GM21723 (cell line): ENCODE measurements at regions not wholly inside any gene's neighbourhood (a gene's known extent, or its start where the extent isn't known, plus 50 kb on each side); places are given as distances from the start of the nearest gene placed in this dataset.
"Not testable (repeated sequence)": the region's sequence is repeated elsewhere in the genome, so short reads cannot be mapped to it uniquely, and the experiment has no call there.

Experiments
- ATAC-seq: cut with Tn5 transposase; IDR thresholded peaks from one replicate; pipeline ENCODE4 v1.9.1; 2021; ENCODE audit warnings: mild to moderate bottlenecking, moderate library complexity; ENCODE audit not compliant: unreplicated experiment

- no peak for ATAC-seq
These were observed 454.5 kb upstream of the NR5A2 start for GRCh38 chr1:199573047-199573446.

- no peak for ATAC-seq
These were observed 452.6 kb upstream of the NR5A2 start for GRCh38 chr1:199574950-199575349.

DNA sequence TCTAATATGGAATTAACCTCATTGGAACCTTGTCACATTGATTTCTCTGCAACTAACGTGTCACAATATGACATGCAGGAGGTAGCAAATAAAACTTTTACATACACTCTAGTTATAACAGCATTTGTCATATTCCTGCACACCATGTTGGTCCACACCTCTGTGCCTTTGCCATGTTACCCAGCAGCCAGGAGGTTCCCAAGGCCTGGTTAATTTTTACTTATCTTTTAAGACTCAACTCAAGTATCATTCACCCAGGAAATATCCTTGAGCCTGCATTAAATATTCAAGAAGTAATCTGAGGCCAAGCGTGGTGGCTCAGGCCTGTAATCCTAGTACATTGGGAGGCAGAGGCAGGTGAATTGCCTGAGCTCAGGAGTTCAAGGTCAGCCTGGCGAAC lies 447.2 kb upstream of the NR5A2 start:
- no peak for ATAC-seq

DNA sequence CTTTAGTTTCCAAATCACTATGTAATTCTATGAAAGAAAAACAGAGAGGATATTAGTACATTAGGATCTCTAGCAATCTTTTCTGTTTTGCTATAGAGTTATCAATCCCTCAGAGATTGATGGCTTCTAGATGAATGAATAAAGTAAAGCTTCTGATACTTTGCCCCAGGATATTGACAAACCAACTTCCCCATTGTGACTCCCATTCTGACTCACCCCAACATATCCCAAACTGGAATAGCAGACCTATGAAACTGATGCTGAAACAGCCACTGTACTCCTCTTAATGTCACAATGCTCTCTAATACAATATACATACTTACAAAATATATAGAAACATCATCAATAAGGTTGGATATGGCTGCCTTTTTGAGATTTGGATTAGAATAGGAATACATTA lies 442.1 kb upstream of the NR5A2 start:
- no peak for ATAC-seq

DNA sequence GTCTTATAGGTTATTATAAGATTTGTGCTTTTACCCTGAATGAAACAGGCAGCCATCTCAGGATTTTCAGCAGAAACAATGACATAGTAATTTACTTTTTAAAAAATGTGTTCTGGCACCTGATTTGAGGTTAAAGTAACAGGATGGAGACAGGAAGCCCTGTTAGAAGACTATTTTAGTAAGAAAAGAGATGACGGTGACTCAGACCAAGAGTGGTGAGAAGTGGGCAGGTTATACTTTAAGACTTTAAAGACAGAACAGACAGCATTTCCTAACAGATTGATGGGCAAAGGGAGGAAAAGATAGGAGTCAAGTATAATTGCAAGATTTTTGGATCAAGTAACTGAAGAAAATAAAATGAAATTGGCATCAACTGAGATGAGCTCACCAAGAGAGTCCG lies 436.8 kb upstream of the NR5A2 start:
- ATAC-seq = peak; percentile 92

- no peak for ATAC-seq
These were observed 436.0 kb upstream of the NR5A2 start for GRCh38 chr1:199591468-199591867.

GRCh38 chr1:199593475-199593874 lies 434.0 kb upstream of the NR5A2 start:
- no peak for ATAC-seq

DNA sequence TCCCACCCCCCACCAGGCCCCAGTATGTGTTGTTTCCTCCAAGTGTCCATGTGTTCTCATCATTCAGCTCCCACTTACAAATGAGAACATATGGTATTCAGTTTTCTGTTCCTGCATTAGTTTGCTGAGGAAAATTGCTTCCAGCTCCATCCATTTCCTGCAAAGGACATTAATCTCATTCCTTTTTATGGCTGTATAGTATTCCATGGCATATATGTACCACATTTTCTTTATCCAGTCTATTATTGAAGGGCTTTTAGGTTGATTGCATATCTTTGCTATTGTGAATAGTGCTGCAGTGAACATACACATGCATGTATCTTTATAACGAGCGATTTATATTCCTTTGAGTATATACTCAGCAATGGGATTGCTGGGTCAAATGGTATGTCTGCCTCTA lies 431.1 kb upstream of the NR5A2 start:
- ATAC-seq = not testable (repeated sequence)

DNA sequence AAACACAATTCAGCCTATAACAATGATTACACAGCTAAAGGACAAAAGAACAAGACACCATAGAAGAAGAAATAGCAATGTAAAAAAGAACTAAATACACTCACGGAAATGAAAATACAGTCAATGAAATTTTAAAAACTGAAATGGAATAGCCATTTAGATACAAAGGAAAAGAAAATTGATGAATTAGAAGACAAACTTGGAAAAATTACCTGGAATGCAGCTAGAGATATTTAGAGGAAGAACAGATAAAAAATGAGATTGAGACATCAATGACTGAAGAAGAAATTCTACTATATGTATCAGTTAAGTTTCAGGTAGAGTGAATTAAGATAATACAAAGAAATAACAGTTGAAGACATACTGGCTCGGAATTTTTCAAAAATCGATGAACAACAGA lies 430.4 kb upstream of the NR5A2 start:
- ATAC-seq = no peak

DNA sequence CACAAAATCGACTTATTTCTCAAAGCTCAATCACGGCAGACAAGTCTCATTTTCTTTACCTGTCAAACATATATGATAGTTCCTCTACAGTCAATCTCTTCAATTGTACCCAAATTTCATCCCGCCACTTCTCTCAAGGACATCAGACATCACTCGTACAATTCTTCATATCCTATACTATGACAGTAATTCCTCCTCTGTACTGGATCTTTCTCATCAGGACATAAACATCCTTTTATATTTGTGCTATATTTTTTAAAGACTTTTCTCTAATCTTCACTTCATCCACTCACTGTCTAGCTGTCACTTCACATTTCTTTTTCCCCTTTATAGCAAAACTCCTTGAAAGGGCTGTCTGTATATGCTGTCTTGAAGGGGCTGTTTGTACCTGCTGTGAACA lies 419.1 kb upstream of the NR5A2 start:
- ATAC-seq = no peak

DNA sequence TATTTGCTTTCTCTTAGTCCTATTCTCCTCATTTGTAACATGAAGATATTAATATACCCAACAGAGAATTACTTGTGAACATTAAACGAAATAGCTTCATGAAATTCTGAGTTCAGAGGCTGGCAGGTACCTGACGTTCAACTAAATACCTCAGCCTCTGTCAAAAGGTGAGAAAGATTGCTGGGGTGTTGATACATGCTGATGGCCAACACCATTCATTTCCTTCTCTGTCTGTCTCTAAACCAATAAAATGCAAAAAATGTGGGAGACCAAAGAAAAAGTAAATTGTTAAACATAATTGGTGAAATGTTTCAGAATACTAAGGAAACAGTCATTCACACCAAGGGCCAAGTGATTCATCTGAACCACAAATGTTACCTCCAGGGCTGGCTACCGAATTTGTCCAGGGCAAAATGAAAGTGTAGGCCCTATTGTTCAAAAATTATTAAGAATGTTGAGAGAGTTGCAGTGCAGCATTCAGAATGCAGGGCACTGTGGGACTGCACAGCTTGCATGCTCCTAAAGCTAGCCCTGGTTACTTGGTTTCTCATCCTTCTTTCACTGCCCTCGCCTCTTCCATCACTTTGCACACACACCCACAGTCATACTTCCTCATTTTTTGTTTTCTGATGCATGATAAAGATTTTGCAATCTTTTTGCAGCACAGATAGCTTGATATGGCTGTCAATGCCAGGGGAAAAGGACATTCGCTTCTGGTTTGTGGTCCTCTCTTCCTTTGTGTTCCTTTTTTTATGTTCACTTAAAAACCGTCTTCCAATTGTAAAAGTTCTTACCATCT lies 414.3 kb upstream of the NR5A2 start:
- ATAC-seq = no peak

GRCh38 chr1:199616947-199617346 lies 410.6 kb upstream of the NR5A2 start:
- no peak for ATAC-seq

DNA sequence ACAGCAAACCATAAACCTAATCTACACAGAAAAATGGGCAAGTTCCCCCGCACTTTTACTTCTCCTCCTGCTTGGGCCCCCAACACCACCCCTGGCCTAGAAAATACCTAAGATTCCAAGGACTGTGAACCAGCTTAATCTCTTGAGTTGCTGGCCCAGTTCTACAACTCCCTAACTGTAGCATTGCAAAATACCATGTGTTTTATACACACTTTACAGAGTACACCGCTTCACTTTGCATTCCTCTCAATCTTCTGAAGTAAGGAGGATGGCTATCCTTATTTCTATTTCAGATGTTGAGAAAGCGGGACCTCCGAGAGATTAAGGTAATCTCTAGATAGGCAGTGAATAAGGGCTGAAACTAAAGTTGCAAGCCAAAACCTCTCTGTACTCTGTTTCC lies 408.3 kb upstream of the NR5A2 start:
- no peak for ATAC-seq

GRCh38 chr1:199626228-199626627 lies 401.3 kb upstream of the NR5A2 start:
- not testable (repeated sequence) for ATAC-seq

- ATAC-seq = no peak
These were observed 397.9 kb upstream of the NR5A2 start for GRCh38 chr1:199629624-199630023.

DNA sequence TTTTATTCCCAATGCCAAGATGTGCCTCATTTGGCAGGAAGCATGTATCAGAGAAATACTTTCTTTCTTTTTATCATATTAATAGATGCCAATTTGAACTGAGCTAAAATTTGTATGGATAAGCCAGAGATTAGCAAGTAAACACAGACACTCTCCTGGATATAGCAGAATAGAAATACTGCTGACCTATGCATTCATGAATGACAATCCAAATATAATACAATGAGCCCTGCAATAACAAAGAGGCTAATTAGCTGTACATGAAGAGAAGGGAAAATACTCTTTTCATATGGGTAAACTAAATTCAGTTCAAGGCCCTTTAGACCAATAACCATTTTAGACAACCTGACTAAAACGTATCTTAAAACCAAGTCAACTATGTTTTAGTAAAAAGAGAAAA lies 388.1 kb upstream of the NR5A2 start:
- ATAC-seq = no peak

GRCh38 chr1:199641531-199641930 lies 386.0 kb upstream of the NR5A2 start:
- no peak for ATAC-seq

DNA sequence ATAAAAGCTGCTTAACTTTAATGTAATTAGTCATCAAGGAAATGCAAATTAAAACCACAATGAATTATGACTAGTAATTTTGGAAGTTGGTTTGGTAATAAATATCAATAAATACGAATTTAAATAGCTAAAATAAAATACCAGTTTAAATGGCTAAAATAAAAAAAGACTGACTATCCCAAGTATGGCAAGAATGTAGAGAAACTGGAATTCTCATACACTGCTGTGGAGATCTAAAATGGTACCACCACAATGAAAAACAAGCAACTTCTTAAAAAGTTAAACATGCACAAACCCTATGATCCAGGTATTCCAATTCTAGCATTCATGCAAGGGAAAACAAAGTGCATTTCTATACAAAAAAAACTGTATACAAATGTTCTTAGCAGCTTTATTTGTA lies 382.6 kb upstream of the NR5A2 start:
- ATAC-seq = no peak

- no peak for ATAC-seq
These were observed 380.7 kb upstream of the NR5A2 start for GRCh38 chr1:199646761-199647160.

DNA sequence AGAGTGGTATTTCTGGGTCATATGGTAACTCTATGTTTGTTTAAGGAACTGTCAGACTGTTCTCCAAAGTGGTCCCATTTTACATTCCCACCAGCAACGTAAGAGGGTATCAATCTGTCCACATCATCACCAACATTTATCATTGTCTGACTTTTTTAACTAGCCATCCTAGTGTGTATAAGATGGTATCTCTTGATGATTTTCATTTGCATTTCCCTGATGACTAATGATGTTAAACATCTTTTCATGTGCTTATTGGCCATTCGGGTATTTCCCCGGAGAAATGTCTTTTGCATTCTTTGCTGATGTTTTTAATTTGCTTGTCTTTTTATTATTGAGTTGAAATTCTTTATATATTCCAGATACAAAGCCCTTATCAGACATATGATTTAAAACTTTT lies 370.1 kb upstream of the NR5A2 start:
- no peak for ATAC-seq

DNA sequence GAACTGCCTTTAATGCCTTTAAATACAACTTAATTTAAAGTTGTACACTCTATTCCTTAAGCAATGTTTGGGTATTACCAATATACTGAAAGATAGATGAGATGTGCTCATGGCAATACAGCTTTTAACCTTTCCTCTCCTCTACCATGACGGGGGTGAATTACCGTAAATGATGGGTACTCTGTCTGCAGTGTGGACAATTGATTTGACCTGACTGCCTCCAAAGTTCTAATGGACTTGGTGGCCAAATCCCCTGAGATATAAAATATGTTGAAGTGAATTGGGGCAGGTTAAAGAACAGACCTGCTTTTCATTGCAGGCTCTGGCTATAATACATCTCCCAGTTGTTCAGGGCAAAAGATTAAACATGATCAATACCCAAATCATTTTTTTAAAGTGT lies 367.4 kb upstream of the NR5A2 start:
- no peak for ATAC-seq

GRCh38 chr1:199665371-199665770 lies 362.1 kb upstream of the NR5A2 start:
- ATAC-seq = no peak

DNA sequence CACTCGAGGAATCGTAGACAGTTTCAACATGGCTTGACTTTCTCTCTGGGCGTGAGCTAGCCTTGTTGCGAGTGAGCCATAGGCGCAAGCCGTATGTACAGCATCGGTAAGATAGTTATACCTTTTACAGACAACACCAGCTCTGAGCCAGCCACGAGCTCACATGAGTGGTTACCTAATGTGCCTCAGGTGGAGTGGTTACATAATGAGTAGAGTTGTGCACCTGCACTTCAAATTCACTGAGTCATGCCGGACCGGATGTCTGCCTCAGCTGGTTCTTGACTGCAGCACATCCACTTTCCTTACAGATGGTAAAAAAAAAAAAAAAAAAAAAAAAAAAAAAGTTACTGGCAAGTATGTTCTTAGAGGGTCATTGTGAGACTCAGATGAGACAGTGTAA lies 360.4 kb upstream of the NR5A2 start:
- no peak for ATAC-seq
